ENCODE measurements at regions not wholly inside any gene's neighbourhood (a gene's known extent, or its start where the extent isn't known, plus 50 kb on each side); places are given as distances from the start of the nearest gene placed in this dataset.

DNA sequence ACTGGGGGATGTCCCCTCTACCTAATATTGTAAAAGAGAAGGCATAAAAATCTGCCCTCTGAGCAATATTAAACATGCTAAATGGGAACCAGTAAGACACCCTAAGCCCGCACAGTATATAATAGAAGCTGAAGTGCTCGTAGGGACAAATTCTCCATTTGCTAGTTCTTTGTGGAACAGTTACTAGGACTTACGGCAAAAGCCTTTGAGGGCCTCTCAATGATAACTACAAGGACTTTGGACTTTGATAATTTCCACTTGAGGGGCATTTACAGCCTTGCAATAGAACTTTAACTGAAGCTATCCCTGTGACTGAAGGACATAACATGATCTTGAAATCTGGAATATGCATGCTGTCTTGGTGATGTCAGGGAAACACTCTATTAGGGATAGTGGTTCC lies 111.5 kb upstream of the IFNG-AS1 start:
- TF ChIP-seq, protein P1, sequence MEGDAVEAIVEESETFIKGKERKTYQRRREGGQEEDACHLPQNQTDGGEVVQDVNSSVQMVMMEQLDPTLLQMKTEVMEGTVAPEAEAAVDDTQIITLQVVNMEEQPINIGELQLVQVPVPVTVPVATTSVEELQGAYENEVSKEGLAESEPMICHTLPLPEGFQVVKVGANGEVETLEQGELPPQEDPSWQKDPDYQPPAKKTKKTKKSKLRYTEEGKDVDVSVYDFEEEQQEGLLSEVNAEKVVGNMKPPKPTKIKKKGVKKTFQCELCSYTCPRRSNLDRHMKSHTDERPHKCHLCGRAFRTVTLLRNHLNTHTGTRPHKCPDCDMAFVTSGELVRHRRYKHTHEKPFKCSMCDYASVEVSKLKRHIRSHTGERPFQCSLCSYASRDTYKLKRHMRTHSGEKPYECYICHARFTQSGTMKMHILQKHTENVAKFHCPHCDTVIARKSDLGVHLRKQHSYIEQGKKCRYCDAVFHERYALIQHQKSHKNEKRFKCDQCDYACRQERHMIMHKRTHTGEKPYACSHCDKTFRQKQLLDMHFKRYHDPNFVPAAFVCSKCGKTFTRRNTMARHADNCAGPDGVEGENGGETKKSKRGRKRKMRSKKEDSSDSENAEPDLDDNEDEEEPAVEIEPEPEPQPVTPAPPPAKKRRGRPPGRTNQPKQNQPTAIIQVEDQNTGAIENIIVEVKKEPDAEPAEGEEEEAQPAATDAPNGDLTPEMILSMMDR (IDR thresholded peaks at IDR 0.05; ENCODE audit: low read length), result no peak
- no peak for TF ChIP-seq EZH2 (IDR thresholded peaks at IDR 0.05; ENCODE audit: borderline replicate concordance, low read length)
- no peaks in the 10 kb centered on the region for H4K20me1 ChIP-seq (ENCODE audit: insufficient read depth, low read length)

DNA sequence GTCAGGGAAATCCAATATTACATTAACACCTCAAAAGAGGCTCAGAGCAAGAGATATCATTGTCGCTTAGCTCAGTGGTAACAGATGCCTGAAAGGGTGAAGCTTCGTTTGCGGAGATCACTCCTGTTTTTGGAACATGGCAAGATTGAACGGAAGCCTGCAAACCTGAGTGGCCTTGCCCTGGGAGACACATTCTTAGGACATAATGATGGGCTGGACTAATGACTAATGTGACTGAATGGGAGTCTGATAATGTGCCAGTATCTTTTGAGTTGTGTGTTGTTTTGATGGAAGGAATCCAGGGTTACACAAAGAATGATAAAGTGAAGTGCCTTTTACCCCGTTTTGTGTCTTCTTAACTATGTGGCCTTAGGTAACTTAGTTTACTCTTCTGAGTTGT lies 109.3 kb upstream of the IFNG-AS1 start:
- Histone ChIP-seq H4K20me1 (ENCODE audit: insufficient read depth, low read length) (no peaks in the 10 kb centered on the region), H3K79me2 (ENCODE audit: insufficient read depth, low read length) (no peaks in the 10 kb centered on the region), H3K9me2 (ENCODE audit: low read depth, low read length) (no peaks in the 10 kb centered on the region), H3K4me1 (ENCODE audit: insufficient read depth, low read length, severe bottlenecking) (no peaks in the 10 kb centered on the region), H3K27ac (ENCODE audit: low read depth, low read length, poor library complexity, severe bottlenecking) (no peak overlapping the region), H3K27me3 (ENCODE audit: insufficient read depth, low read length) (no peaks in the 10 kb centered on the region; the same call in 1 of the 2 replicates), H2AFZ (ENCODE audit: low read length) (no peak overlapping the region), H3K4me3 (ENCODE audit: low read depth, low read length, poor library complexity, severe bottlenecking) (no peak overlapping the region), H3K36me3 (ENCODE audit: insufficient read depth, low read length) (no peaks in the 10 kb centered on the region), H3F3A (ENCODE audit: insufficient read depth, low read length) (no peaks in the 10 kb centered on the region), H3K9ac (ENCODE audit: low read length) (no peak overlapping the region), H3K9me3 (ENCODE audit: low read length) (no peaks in the 10 kb centered on the region), H3K4me2 (ENCODE audit: low read length) (no peak overlapping the region)
- TF ChIP-seq, protein P1 (IDR thresholded peaks at IDR 0.05; ENCODE audit: low read length), result no peak
- no peak for TF ChIP-seq EZH2 (IDR thresholded peaks at IDR 0.05; ENCODE audit: borderline replicate concordance, low read length)

More for the DNA sequence above, 111.5 kb upstream of the IFNG-AS1 start:
- Histone ChIP-seq H3K9me2 (ENCODE audit: low read depth, low read length) (no peaks in the 10 kb centered on the region), H3K27ac (ENCODE audit: low read depth, low read length, poor library complexity, severe bottlenecking) (no peak overlapping the region), H3K4me1 (ENCODE audit: insufficient read depth, low read length, severe bottlenecking) (no peaks in the 10 kb centered on the region), H3K27me3 (ENCODE audit: insufficient read depth, low read length) (no peaks in the 10 kb centered on the region; the same call in 1 of the 2 replicates), H2AFZ (ENCODE audit: low read length) (no peak overlapping the region), H3F3A (ENCODE audit: insufficient read depth, low read length) (no peaks in the 10 kb centered on the region), H3K79me2 (ENCODE audit: insufficient read depth, low read length) (no peaks in the 10 kb centered on the region), H3K9me3 (ENCODE audit: low read length) (no peaks in the 10 kb centered on the region; the same call in 1 of the 2 replicates), H3K36me3 (ENCODE audit: insufficient read depth, low read length) (no peaks in the 10 kb centered on the region), H3K9ac (ENCODE audit: low read length) (no peak overlapping the region), H3K4me2 (ENCODE audit: low read length) (no peak overlapping the region), H3K4me3 (ENCODE audit: low read depth, low read length, poor library complexity, severe bottlenecking) (no peak overlapping the region)

DNA sequence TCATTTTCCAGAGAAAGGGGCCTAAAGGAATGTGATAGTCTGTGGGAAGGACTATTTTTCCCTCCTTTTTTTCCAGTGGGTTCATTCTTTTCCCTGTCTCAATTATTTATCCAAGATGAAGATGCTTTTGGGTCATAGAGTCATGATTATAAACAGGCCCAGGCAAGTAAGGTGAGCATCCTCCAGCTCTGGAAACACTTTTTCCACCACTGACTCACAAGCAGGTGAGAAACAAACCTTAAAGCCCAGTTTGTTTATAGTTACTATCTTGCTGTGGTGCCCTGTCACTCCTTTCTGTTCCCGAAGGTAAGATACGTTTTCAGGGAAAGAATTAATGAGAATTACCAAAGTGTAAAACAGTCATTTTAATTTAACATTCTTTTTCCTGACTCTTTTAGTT lies 107.7 kb upstream of the IFNG-AS1 start:
- H2AFZ ChIP-seq (ENCODE audit: low read length), result no peak overlapping the region
- H3K36me3 ChIP-seq (ENCODE audit: insufficient read depth, low read length), result no peaks in the 10 kb centered on the region
- no peak overlapping the region for H3K4me3 ChIP-seq (ENCODE audit: low read depth, low read length, poor library complexity, severe bottlenecking)
- no peaks in the 10 kb centered on the region for H3F3A ChIP-seq (ENCODE audit: insufficient read depth, low read length)
- no peaks in the 10 kb centered on the region for H4K20me1 ChIP-seq (ENCODE audit: insufficient read depth, low read length)
- no peaks in the 10 kb centered on the region for H3K79me2 ChIP-seq (ENCODE audit: insufficient read depth, low read length)
- no peak overlapping the region for H3K9ac ChIP-seq (ENCODE audit: low read length)
- no peaks in the 10 kb centered on the region for H3K4me1 ChIP-seq (ENCODE audit: insufficient read depth, low read length, severe bottlenecking)
- TF ChIP-seq, protein P1 (IDR thresholded peaks at IDR 0.05; ENCODE audit: low read length), result no peak
- no peak for TF ChIP-seq EZH2 (IDR thresholded peaks at IDR 0.05; ENCODE audit: borderline replicate concordance, low read length)
- no peak overlapping the region for H3K27ac ChIP-seq (ENCODE audit: low read depth, low read length, poor library complexity, severe bottlenecking)
- H3K4me2 ChIP-seq (ENCODE audit: low read length), result no peak overlapping the region
- no peaks in the 10 kb centered on the region; the same call in 1 of the 2 replicates for H3K27me3 ChIP-seq (ENCODE audit: insufficient read depth, low read length)
- H3K9me3 ChIP-seq (ENCODE audit: low read length), result no peaks in the 10 kb centered on the region
- H3K9me2 ChIP-seq (ENCODE audit: low read depth, low read length), result no peaks in the 10 kb centered on the region

All from OCI-LY1 (cell line).